PC-3 (cell line): ENCODE measurements at regions not wholly inside any gene's neighbourhood (a gene's known extent, or its start where the extent isn't known, plus 50 kb on each side); places are given as distances from the start of the nearest gene placed in this dataset.

Experiments
- EZH2 ChIP-seq: fragments of 300-600 bp; sonication (generic); IDR thresholded peaks from one replicate; pipeline ENCODE4 v1.6.1; 2017; ENCODE audit warnings: antibody characterized with exemption, mild to moderate bottlenecking, low read length; ENCODE audit not compliant: unreplicated experiment
- EZH2phosphoT487 ChIP-seq: fragments of 300-600 bp; sonication (generic); IDR thresholded peaks from 2 replicates; pipeline ENCODE4 v1.6.1; 2018; ENCODE audit warnings: mild to moderate bottlenecking, antibody characterized with exemption, low read length, borderline replicate concordance
- TF ChIP-seq, protein P1 (sequence below): fragments of 300-600 bp; sonication (generic); conservative IDR thresholded peaks from 2 replicates; pipeline ENCODE4 v1.5.1; 2017; ENCODE audit warnings: antibody characterized with exemption, low read depth, mild to moderate bottlenecking, low read length

GRCh38 chr15:37823601-37824275 is 110.7 kb upstream of the TMCO5A start:
- TF ChIP-seq, protein P1, sequence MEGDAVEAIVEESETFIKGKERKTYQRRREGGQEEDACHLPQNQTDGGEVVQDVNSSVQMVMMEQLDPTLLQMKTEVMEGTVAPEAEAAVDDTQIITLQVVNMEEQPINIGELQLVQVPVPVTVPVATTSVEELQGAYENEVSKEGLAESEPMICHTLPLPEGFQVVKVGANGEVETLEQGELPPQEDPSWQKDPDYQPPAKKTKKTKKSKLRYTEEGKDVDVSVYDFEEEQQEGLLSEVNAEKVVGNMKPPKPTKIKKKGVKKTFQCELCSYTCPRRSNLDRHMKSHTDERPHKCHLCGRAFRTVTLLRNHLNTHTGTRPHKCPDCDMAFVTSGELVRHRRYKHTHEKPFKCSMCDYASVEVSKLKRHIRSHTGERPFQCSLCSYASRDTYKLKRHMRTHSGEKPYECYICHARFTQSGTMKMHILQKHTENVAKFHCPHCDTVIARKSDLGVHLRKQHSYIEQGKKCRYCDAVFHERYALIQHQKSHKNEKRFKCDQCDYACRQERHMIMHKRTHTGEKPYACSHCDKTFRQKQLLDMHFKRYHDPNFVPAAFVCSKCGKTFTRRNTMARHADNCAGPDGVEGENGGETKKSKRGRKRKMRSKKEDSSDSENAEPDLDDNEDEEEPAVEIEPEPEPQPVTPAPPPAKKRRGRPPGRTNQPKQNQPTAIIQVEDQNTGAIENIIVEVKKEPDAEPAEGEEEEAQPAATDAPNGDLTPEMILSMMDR: no peak
- TF ChIP-seq EZH2phosphoT487 (no peak), EZH2 (no peak)
